Femur (tissue), 1 donor: ENCODE measurements at regions not wholly inside any gene's neighbourhood (a gene's known extent, or its start where the extent isn't known, plus 50 kb on each side); places are given as distances from the start of the nearest gene placed in this dataset.
"Not testable (repeated sequence)": the region's sequence is repeated elsewhere in the genome, so short reads cannot be mapped to it uniquely, and the experiment has no call there.

Experiments used
- DNase-seq: peaks from one replicate; pipeline ENCODE4 v3.0.0-alpha.2; 2017

- DNase-seq: no peak
Observed at GRCh38 chr9:71361357-71361756, 239.9 kb upstream of the TRPM3 start.

- no peak for DNase-seq
Observed at GRCh38 chr9:71357346-71357745, 235.9 kb upstream of the TRPM3 start.

GRCh38 chr9:71355884-71356283, 234.5 kb upstream of the TRPM3 start:
- no peak for DNase-seq

GRCh38 chr9:71353720-71354119, 232.3 kb upstream of the TRPM3 start:
- no peak for DNase-seq

GRCh38 chr9:71352837-71353236, 231.4 kb upstream of the TRPM3 start:
- no peak for DNase-seq

GRCh38 chr9:71349218-71349617, 227.8 kb upstream of the TRPM3 start:
- no peak for DNase-seq

GRCh38 chr9:71333321-71333720, 211.9 kb upstream of the TRPM3 start:
- DNase-seq: no peak

- DNase-seq: no peak
Observed at GRCh38 chr9:71331603-71332002, 210.2 kb upstream of the TRPM3 start.

GRCh38 chr9:71329873-71330272, 208.5 kb upstream of the TRPM3 start:
- DNase-seq: no peak

GRCh38 chr9:71326360-71326759, 204.9 kb upstream of the TRPM3 start:
- DNase-seq: no peak

- DNase-seq: no peak
Observed at GRCh38 chr9:71323357-71323756, 201.9 kb upstream of the TRPM3 start.

GRCh38 chr9:71322311-71322710, 200.9 kb upstream of the TRPM3 start:
- no peak for DNase-seq

GRCh38 chr9:71308454-71308853, 187.0 kb upstream of the TRPM3 start:
- DNase-seq: no peak

- no peak for DNase-seq
Observed at GRCh38 chr9:71306134-71306533, 184.7 kb upstream of the TRPM3 start.

- DNase-seq: no peak
Observed at GRCh38 chr9:71303351-71303750, 181.9 kb upstream of the TRPM3 start.

- no peak for DNase-seq
Observed at GRCh38 chr9:71302776-71303175, 181.4 kb upstream of the TRPM3 start.

GRCh38 chr9:71295928-71296327, 174.5 kb upstream of the TRPM3 start:
- no peak for DNase-seq

GRCh38 chr9:71286146-71286545, 164.7 kb upstream of the TRPM3 start:
- DNase-seq: no peak

- peak; percentile 39 for DNase-seq
Observed at GRCh38 chr9:71285191-71285656, 163.8 kb upstream of the TRPM3 start.

GRCh38 chr9:71282116-71282515, 160.7 kb upstream of the TRPM3 start:
- not testable (repeated sequence) for DNase-seq

GRCh38 chr9:71279151-71279739, 157.8 kb upstream of the TRPM3 start:
- DNase-seq: no peak

- no peak for DNase-seq
Observed at GRCh38 chr9:71273613-71274012, 152.2 kb upstream of the TRPM3 start.

- DNase-seq: no peak
Observed at GRCh38 chr9:71271602-71272001, 150.2 kb upstream of the TRPM3 start.

GRCh38 chr9:71270554-71270953, 149.1 kb upstream of the TRPM3 start:
- DNase-seq: no peak

- DNase-seq: no peak
Observed at GRCh38 chr9:71269859-71270258, 148.4 kb upstream of the TRPM3 start.
